Tibial nerve (tissue), 4 donors: ENCODE measurements at regions not wholly inside any gene's neighbourhood (a gene's known extent, or its start where the extent isn't known, plus 50 kb on each side); places are given as distances from the start of the nearest gene placed in this dataset.
"Not testable (repeated sequence)": the region's sequence is repeated elsewhere in the genome, so short reads cannot be mapped to it uniquely, and the experiment has no call there.

ENCODE experiments used
- DNase-seq, 2 donors: peaks; one replicate each; pipeline ENCODE4 v3.0.0-alpha.2; 2019; ENCODE audit warnings: low spot score in 2 of 2
- H3K27ac ChIP-seq, 4 donors: fragments of 200-600 bp; sonication (generic) in 3 of 4; one replicate each; pipeline ENCODE4 v1.5.1; 2017 to 2019; ENCODE audit warnings: mild to moderate bottlenecking in 1 of 4
- H3K27me3 ChIP-seq, 2 donors: fragments of 200-600 bp; sonication (generic) in 1 of 2; one replicate each; pipeline versions ENCODE4 v1.5.1 to v1.6.0; 2017 to 2019
- H3K36me3 ChIP-seq, 3 donors: fragments of 200-600 bp; sonication (generic); one replicate each; pipeline ENCODE4 v1.5.1; 2018 to 2019
- H3K4me1 ChIP-seq, 4 donors: fragments of 200-600 bp; sonication (generic) in 3 of 4; one replicate each; pipeline ENCODE4 v1.5.1; 2017 to 2019
- H3K4me3 ChIP-seq, 4 donors: fragments of 200-600 bp; sonication (generic) in 3 of 4; one replicate each; pipeline ENCODE4 v1.5.1; 2017 to 2019; ENCODE audit warnings: mild to moderate bottlenecking in 1 of 4, moderate library complexity in 1 of 4
- H3K9me3 ChIP-seq, 4 donors: fragments of 200-600 bp; sonication (generic) in 3 of 4; one replicate each; pipeline ENCODE4 v1.5.1; 2017 to 2019
- EP300 ChIP-seq, 2 donors: sonication (generic); formaldehyde crosslinking; IDR thresholded peaks; one replicate each; pipeline ENCODE4 v1.6.1; 2017; ENCODE audit warnings: antibody characterized with exemption in 2 of 2, mild to moderate bottlenecking in 1 of 2
- POLR2A ChIP-seq, 2 donors: fragments of 450-650 bp; IDR thresholded peaks; one replicate each; pipeline ENCODE4 v1.6.1; 2017; ENCODE audit warnings: antibody characterized with exemption in 2 of 2, mild to moderate bottlenecking in 2 of 2, moderate library complexity in 2 of 2
- WGBS, 2 donors: methylation state at CpG; one replicate each; pipeline ENCODE4 v1.1.5; 2018; 5-methylcytosine and 5-hydroxymethylcytosine counted together
- TF ChIP-seq, protein P1 (sequence below), 5 experiments: fragments of 200-600 bp in 3 of 5; fragments of 450-650 bp in 2 of 5; sonication (generic) in 3 of 5; IDR thresholded peaks; one replicate each; pipeline ENCODE4 v1.5.1; 2016 to 2019; ENCODE audit warnings: antibody characterized with exemption in 5 of 5, mild to moderate bottlenecking in 3 of 5, moderate library complexity in 2 of 5

DNA sequence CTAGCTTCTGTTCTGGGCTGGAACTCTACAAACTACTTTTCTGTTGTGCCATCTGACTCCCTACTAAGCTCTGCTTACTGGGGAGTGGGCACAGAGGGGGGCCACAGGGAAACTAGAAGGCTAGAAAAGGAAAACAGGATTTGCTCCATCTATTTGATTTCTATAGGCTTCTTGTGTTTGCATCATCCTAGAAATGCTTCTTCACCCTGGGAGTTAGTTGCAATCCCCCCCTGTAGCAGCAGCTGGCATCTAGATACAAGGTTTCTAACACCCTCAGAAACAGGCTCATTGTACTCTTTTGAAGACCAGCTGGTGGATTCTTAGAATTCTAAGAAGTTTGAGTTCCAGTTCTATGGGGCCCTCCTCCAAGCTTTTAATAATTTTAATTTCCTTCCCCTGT, 213.4 kb downstream of the TMA16 start:
- TF ChIP-seq POLR2A (IDR thresholded peaks at IDR 0.05) (no peak), EP300 (IDR thresholded peaks at IDR 0.05) (no peak)
- TF ChIP-seq, protein P1, sequence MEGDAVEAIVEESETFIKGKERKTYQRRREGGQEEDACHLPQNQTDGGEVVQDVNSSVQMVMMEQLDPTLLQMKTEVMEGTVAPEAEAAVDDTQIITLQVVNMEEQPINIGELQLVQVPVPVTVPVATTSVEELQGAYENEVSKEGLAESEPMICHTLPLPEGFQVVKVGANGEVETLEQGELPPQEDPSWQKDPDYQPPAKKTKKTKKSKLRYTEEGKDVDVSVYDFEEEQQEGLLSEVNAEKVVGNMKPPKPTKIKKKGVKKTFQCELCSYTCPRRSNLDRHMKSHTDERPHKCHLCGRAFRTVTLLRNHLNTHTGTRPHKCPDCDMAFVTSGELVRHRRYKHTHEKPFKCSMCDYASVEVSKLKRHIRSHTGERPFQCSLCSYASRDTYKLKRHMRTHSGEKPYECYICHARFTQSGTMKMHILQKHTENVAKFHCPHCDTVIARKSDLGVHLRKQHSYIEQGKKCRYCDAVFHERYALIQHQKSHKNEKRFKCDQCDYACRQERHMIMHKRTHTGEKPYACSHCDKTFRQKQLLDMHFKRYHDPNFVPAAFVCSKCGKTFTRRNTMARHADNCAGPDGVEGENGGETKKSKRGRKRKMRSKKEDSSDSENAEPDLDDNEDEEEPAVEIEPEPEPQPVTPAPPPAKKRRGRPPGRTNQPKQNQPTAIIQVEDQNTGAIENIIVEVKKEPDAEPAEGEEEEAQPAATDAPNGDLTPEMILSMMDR (IDR thresholded peaks at IDR 0.05), result no peak

DNA sequence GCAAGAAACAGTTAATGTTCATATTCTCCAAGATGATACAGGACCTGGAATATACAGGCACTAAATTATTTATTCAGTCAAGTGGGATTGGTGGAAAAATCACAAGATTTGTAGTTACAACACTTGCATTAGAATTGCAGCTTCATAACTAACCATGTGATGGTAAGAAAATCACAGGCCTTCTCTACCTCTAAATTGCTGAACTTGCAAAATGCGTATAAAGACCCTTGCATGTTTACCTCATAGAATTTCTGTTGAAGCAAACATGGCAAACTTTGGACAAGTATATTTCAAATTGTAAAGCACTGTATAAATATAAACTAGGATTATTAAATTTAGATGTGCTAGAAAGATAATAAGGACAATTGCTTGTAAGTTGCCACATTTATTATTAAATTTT, 215.1 kb downstream of the TMA16 start:
- Histone ChIP-seq H3K4me1 (no peaks in the 10 kb centered on the region), H3K4me3 (no peak overlapping the region), H3K9me3 (no peaks in the 10 kb centered on the region), H3K36me3 (no peaks in the 10 kb centered on the region), H3K27ac (no peak overlapping the region), H3K27me3 (no peaks in the 10 kb centered on the region)
- no peak for DNase-seq
- no peak for TF ChIP-seq POLR2A (IDR thresholded peaks at IDR 0.05)
- TF ChIP-seq, protein P1 (IDR thresholded peaks at IDR 0.05), result no peak
- no peak for TF ChIP-seq EP300 (IDR thresholded peaks at IDR 0.05)
- 93 to 98% methylated on average over 1 of the region's 1 CpG for WGBS, 2 donors

More for the DNA sequence above, 213.4 kb downstream of the TMA16 start:
- H3K27me3 ChIP-seq, result no peaks in the 10 kb centered on the region
- H3K36me3 ChIP-seq, result no peaks in the 10 kb centered on the region
- no peaks in the 10 kb centered on the region for H3K4me1 ChIP-seq
- H3K27ac ChIP-seq, result no peak overlapping the region
- no peak overlapping the region for H3K4me3 ChIP-seq
- no peak for DNase-seq
- no peaks in the 10 kb centered on the region for H3K9me3 ChIP-seq

DNA sequence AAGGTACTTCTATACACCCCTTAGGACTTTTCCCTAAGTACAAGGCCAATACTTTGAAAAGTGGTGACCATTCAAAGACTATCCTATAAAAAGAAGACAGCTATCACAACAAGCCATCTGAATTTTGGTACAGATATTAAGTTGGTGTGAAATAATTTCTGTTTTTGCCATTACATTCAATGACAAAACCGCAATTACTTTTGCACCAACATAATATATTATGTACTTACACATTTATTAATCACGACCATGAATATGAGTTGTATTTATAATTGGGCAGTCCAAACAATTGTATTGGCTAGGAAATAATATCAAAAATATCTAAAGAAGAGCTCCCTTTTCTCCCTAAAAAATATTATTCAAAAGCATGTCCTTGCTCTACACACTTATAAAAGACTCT, 215.7 kb downstream of the TMA16 start:
- TF ChIP-seq, protein P1 (IDR thresholded peaks at IDR 0.05), result no peak
- no peak for TF ChIP-seq EP300 (IDR thresholded peaks at IDR 0.05)
- no peak for TF ChIP-seq POLR2A (IDR thresholded peaks at IDR 0.05)
- H3K27ac ChIP-seq, result no peak overlapping the region
- no peaks in the 10 kb centered on the region for H3K9me3 ChIP-seq
- 88 to 90% methylated on average over 2 of the region's 2 CpGs for WGBS, 2 donors
- H3K36me3 ChIP-seq, result no peaks in the 10 kb centered on the region
- DNase-seq, result no peak
- H3K4me3 ChIP-seq, result no peak overlapping the region
- no peaks in the 10 kb centered on the region for H3K27me3 ChIP-seq
- H3K4me1 ChIP-seq, result no peaks in the 10 kb centered on the region

DNA sequence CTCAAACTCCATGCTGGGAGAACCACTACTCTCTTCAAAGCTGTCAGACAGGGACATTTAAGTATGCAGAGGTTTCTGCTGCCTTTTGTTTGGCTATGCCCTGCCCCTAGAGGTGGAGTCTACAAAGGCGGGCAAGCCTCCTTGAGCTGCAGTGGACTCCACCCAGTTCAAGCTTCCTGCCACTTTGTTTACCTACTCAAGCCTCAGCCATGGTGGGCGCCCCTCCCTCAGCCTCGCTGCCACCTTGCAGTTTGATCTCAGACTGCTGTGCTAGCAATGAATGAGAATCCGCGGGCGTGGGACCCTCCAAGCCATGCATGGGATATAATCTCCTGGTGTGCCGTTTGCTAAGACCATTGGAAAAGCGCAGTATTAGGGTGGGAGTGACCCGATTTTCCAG, 230.0 kb downstream of the TMA16 start:
- DNase-seq, H3K27me3 ChIP-seq, H3K4me3 ChIP-seq, H3K4me1 ChIP-seq, H3K27ac ChIP-seq, H3K36me3 ChIP-seq: not testable (repeated sequence)
- WGBS, 2 donors, result 95 to 100% methylated on average over 9 of the region's 9 CpGs
- peaks cover 0 to 13% (median 0%) of the 10 kb centered on the region in 4 donors for H3K9me3 ChIP-seq

DNA sequence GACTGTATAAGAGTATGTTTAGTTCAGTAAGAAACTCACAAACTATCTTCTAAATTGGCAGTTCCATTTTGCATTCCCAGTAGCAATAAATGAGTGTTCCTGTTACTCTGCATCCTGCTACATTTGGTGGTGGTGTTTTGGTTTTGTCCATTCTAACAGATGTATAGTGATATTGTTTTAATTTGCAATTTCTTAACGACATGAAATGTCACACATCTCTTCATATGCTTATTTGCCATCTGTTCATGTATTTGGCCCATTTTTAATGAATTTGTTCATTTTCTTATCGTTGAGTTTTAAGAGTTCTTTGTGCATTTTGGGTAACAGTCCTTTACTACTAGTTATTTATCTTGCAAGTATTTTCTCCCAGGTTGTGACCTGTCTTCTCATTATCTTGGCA, 232.2 kb downstream of the TMA16 start:
- H3K9me3 ChIP-seq, result peaks cover 0 to 6% (median under 1%) of the 10 kb centered on the region in 4 donors
- no peaks in the 10 kb centered on the region for H3K27me3 ChIP-seq
- H3K27ac ChIP-seq, result no peak overlapping the region
- no peak overlapping the region for H3K4me3 ChIP-seq
- WGBS, 2 donors, result 74 to 78% methylated on average over 2 of the region's 2 CpGs
- no peak for TF ChIP-seq EP300 (IDR thresholded peaks at IDR 0.05)
- H3K4me1 ChIP-seq, result no peaks in the 10 kb centered on the region
- no peaks in the 10 kb centered on the region for H3K36me3 ChIP-seq
- DNase-seq, result no peak

DNA sequence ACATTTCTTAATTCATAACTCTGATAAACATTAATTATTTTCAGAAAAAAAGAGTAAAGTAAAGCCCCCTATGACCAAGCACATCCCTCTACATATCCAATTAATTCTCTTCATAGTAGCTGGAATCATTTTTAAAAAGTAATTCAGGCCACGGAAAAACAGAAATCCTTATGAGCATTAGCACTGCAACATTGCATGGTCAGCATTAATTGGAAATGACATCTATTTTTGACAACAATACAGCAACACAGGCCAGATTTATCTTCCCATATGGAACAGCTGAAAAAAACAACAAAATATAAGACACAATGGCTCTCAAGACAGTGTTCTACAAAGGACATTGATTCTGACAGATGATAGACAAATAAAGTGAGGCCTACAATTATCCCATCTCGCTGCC, 236.6 kb downstream of the TMA16 start:
- Histone ChIP-seq H3K36me3 (no peaks in the 10 kb centered on the region), H3K4me1 (no peaks in the 10 kb centered on the region), H3K27me3 (no peaks in the 10 kb centered on the region), H3K9me3 (peaks cover 0 to 8% (median 5%) of the 10 kb centered on the region in 4 donors), H3K4me3 (no peak overlapping the region), H3K27ac (no peak overlapping the region)
- TF ChIP-seq POLR2A (IDR thresholded peaks at IDR 0.05), result no peak
- TF ChIP-seq EP300 (IDR thresholded peaks at IDR 0.05), result no peak
- TF ChIP-seq, protein P1 (IDR thresholded peaks at IDR 0.05), result no peak
- WGBS, 2 donors, result 88 to 94% methylated on average over 2 of the region's 2 CpGs
- no peak for DNase-seq
